DOHH2 (cell line): ENCODE measurements at regions not wholly inside any gene's neighbourhood (a gene's known extent, or its start where the extent isn't known, plus 50 kb on each side); places are given as distances from the start of the nearest gene placed in this dataset.

ENCODE experiments used
- CTCF ChIP-seq: fragments of 200-600 bp; sonication (generic); IDR thresholded peaks from one replicate; pipeline ENCODE4 v1.5.1; 2014; ENCODE audit warnings: antibody characterized with exemption, mild to moderate bottlenecking, low read depth, low read length; ENCODE audit not compliant: poor library complexity, severe bottlenecking
- EZH2phosphoT487 ChIP-seq: fragments of 200-600 bp; sonication (generic); IDR thresholded peaks from 2 replicates; pipeline ENCODE4 v1.6.1; 2017; ENCODE audit warnings: borderline replicate concordance, mild to moderate bottlenecking, antibody characterized with exemption, low read length, moderate library complexity, mixed read lengths

GRCh38 chr15:31169558-31169957 lies 68.0 kb upstream of the TRPM1 start:
- TF ChIP-seq CTCF: no peak
- TF ChIP-seq EZH2phosphoT487: no peak
